H1 (cell line): ENCODE measurements at regions not wholly inside any gene's neighbourhood (a gene's known extent, or its start where the extent isn't known, plus 50 kb on each side); places are given as distances from the start of the nearest gene placed in this dataset.

Experiments
- BACH1 ChIP-seq: IDR thresholded peaks from 2 replicates; pipeline ENCODE4 v1.6.1; 2012; ENCODE audit warnings: low read length, improper control_type of control experiment
- CEBPB ChIP-seq: IDR thresholded peaks from 2 replicates; pipeline ENCODE4 v1.6.1; 2012; ENCODE audit warnings: low read depth, low read length
- RXRA ChIP-seq: IDR thresholded peaks from 2 replicates; pipeline ENCODE4 v1.6.1; 2011; ENCODE audit warnings: low read depth, mild to moderate bottlenecking, low read length, moderate library complexity; ENCODE audit not compliant: insufficient read depth

GRCh38 chr4:18134111-18134510, 112.6 kb upstream of the LCORL start (continued):
- no peak for TF ChIP-seq RXRA
- TF ChIP-seq BACH1 = no peak
- no peak for TF ChIP-seq CEBPB
